AG08396 (cell line): ENCODE measurements at regions not wholly inside any gene's neighbourhood (a gene's known extent, or its start where the extent isn't known, plus 50 kb on each side); places are given as distances from the start of the nearest gene placed in this dataset.

Source experiments
- DNase-seq: peaks from one replicate; pipeline ENCODE4 v3.0.0; 2012; ENCODE audit warnings: low spot score, mixed read lengths

GRCh38 chr3:66748175-66748876 is 247.5 kb upstream of the LRIG1 start:
- DNase-seq = no peak

GRCh38 chr3:66751842-66752241 is 246.3 kb upstream of the KBTBD8 start:
- no peak for DNase-seq

GRCh38 chr3:66753670-66754069 is 244.4 kb upstream of the KBTBD8 start:
- no peak for DNase-seq

GRCh38 chr3:66754613-66755012 is 243.5 kb upstream of the KBTBD8 start:
- no peak for DNase-seq

GRCh38 chr3:66755924-66756323 is 242.2 kb upstream of the KBTBD8 start:
- DNase-seq = no peak

- no peak for DNase-seq
Observed at GRCh38 chr3:66756468-66757036, 241.6 kb upstream of the KBTBD8 start.

- DNase-seq = no peak
Observed at GRCh38 chr3:66761093-66761780, 236.9 kb upstream of the KBTBD8 start.

GRCh38 chr3:66762916-66763693 is 235.0 kb upstream of the KBTBD8 start:
- DNase-seq = peak; percentile 54

GRCh38 chr3:66778107-66778506 is 220.0 kb upstream of the KBTBD8 start:
- DNase-seq = no peak

- no peak for DNase-seq
Observed at GRCh38 chr3:66778777-66779176, 219.3 kb upstream of the KBTBD8 start.

- DNase-seq = no peak
Observed at GRCh38 chr3:66785191-66785909, 212.8 kb upstream of the KBTBD8 start.

- DNase-seq = no peak
Observed at GRCh38 chr3:66789580-66790237, 208.4 kb upstream of the KBTBD8 start.

GRCh38 chr3:66792086-66792485 is 206.0 kb upstream of the KBTBD8 start:
- DNase-seq = no peak

GRCh38 chr3:66795365-66795764 is 202.7 kb upstream of the KBTBD8 start:
- peak; percentile 73 for DNase-seq

- no peak for DNase-seq
Observed at GRCh38 chr3:66796343-66796742, 201.8 kb upstream of the KBTBD8 start.

GRCh38 chr3:66797889-66798560 is 200.1 kb upstream of the KBTBD8 start:
- DNase-seq = peak; percentile 53

GRCh38 chr3:66800941-66801545 is 197.1 kb upstream of the KBTBD8 start:
- no peak for DNase-seq

GRCh38 chr3:66803206-66803605 is 194.9 kb upstream of the KBTBD8 start:
- no peak for DNase-seq

GRCh38 chr3:66803721-66804695 is 194.1 kb upstream of the KBTBD8 start:
- no peak for DNase-seq
